ENCODE measurements at regions not wholly inside any gene's neighbourhood (a gene's known extent, or its start where the extent isn't known, plus 50 kb on each side); places are given as distances from the start of the nearest gene placed in this dataset.

- POLR2A ChIA-PET = no interaction called here
- in situ Hi-C loops (cut with HindIII; ENCODE audit: extremely low pct_ligation_motif_present, low pct_unique_long_range_greater_than_20kb) = no loop called here
Observed at GRCh38 chr10:128661404-128662197, 535.4 kb upstream of the MKI67 start.

GRCh38 chr10:128662520-128662919 is 536.3 kb upstream of the MKI67 start:
- in situ Hi-C loops (cut with HindIII; ENCODE audit: extremely low pct_ligation_motif_present, low pct_unique_long_range_greater_than_20kb) = no loop called here
- FAIRE-seq (no peak), ATAC-seq (no peak), DNase-seq (ENCODE audit: low spot score) (no peak)
- ChIA-PET POLR2A (no interaction called here), CTCF (ENCODE audit: low intra/inter-chr PET ratio, low total read pairs) (no interaction called here)
- H3K9ac ChIP-seq (ENCODE audit: insufficient read depth, low read depth, low read length) = no peak overlapping the region
- under 1% methylated on average over 3 of the region's 3 CpGs for WGBS (ENCODE audit: low lambda C conversion rate)
- no peak overlapping the region for H3K4me3 ChIP-seq (replicated peaks in 1 of 3; ENCODE audit: insufficient read depth in 1 of 3, low read depth in 2 of 3, low read length in 3 of 3)
- peaks cover 9% of the 10 kb centered on the region for H3K9me3 ChIP-seq (ENCODE audit: low read length)
- H3K4me1 ChIP-seq (ENCODE audit: insufficient read depth, low read length) = no peaks in the 10 kb centered on the region
- no peaks in the 10 kb centered on the region for H3K36me3 ChIP-seq (replicated peaks in 1 of 2; ENCODE audit: control insufficient read depth in 1 of 2, insufficient read depth in 2 of 2, low read length in 2 of 2)
- H3K27ac ChIP-seq (ENCODE audit: extremely low read length, insufficient read depth, low read length) = no peak overlapping the region
- intact Hi-C loops (cut with micrococcal nuclease; ENCODE audit: unreplicated experiment) = no loop called here
- H3K79me2 ChIP-seq (ENCODE audit: insufficient read depth, low read length) = no peaks in the 10 kb centered on the region
- 0 out of 5 replicates have a peak, but pooled peaks cover 0 to under 1% of the 10 kb centered on the region in 2 experiments for H3K27me3 ChIP-seq (ENCODE audit: control insufficient read depth in 1 of 2, insufficient read depth in 2 of 2, low read length in 2 of 2)
- H2AFZ ChIP-seq (ENCODE audit: low read length) = no peak overlapping the region
- no peaks in the 10 kb centered on the region for H4K20me1 ChIP-seq (ENCODE audit: insufficient read depth, low read length)
- no peak overlapping the region for H3K4me2 ChIP-seq (ENCODE audit: low read depth, low read length)
- BruUV-seq (replicated peaks) = no TSS peak
- no peak for TF ChIP-seq ATF4 (CRISPR knock-in tag; IDR thresholded peaks at IDR 0.05)
- no peak for TF ChIP-seq BATF2 (CRISPR knock-in tag; IDR thresholded peaks at IDR 0.05)
- TF ChIP-seq SALL2 (CRISPR knock-in tag; IDR thresholded peaks at IDR 0.05) = no peak
- TF ChIP-seq RBFOX2 (IDR thresholded peaks at IDR 0.05; ENCODE audit: low read depth, low read length) = no peak
- no peak for TF ChIP-seq ZNF556 (CRISPR knock-in tag; IDR thresholded peaks at IDR 0.05; ENCODE audit: borderline replicate concordance)
- no peak for TF ChIP-seq HNF1A (IDR thresholded peaks at IDR 0.05; ENCODE audit: low read depth)
- no peak for TF ChIP-seq HNF1A (CRISPR knock-in tag; IDR thresholded peaks at IDR 0.05; ENCODE audit: borderline replicate concordance)
- TF ChIP-seq ZFAT (CRISPR knock-in tag; conservative IDR thresholded peaks at IDR 0.05) = no peak

More at GRCh38 chr10:128661404-128662197, 535.4 kb upstream of the MKI67 start:
- Histone ChIP-seq H3K9ac (ENCODE audit: insufficient read depth, low read depth, low read length) (no peak overlapping the region), H3K36me3 (replicated peaks in 1 of 2; ENCODE audit: control insufficient read depth in 1 of 2, insufficient read depth in 2 of 2, low read length in 2 of 2) (no peaks in the 10 kb centered on the region), H3K9me3 (ENCODE audit: low read length) (peaks cover 9% of the 10 kb centered on the region), H3K27ac (ENCODE audit: extremely low read length, insufficient read depth, low read length) (no peak overlapping the region), H3K4me2 (ENCODE audit: low read depth, low read length) (no peak overlapping the region), H3K27me3 (ENCODE audit: control insufficient read depth in 1 of 2, insufficient read depth in 2 of 2, low read length in 2 of 2) (peaks cover 0 to 3% of the 10 kb centered on the region in 2 experiments; a peak in 1 of 5 replicates), H2AFZ (ENCODE audit: low read length) (no peak overlapping the region), H4K20me1 (ENCODE audit: insufficient read depth, low read length) (no peaks in the 10 kb centered on the region), H3K4me3 (replicated peaks in 1 of 3; ENCODE audit: insufficient read depth in 1 of 3, low read depth in 2 of 3, low read length in 3 of 3) (no peak overlapping the region), H3K4me1 (ENCODE audit: insufficient read depth, low read length) (no peaks in the 10 kb centered on the region), H3K79me2 (ENCODE audit: insufficient read depth, low read length) (no peaks in the 10 kb centered on the region)
- intact Hi-C loops (cut with micrococcal nuclease; ENCODE audit: unreplicated experiment) = no loop called here
- FAIRE-seq = no peak
- no peak for TF ChIP-seq IKZF5 (CRISPR knock-in tag; IDR thresholded peaks at IDR 0.05)
- WGBS (ENCODE audit: low lambda C conversion rate) = 2% methylated on average over 7 of the region's 7 CpGs
- ATAC-seq = no peak
- no TSS peak for BruUV-seq (replicated peaks)
- no peak for DNase-seq (ENCODE audit: low spot score)
- CTCF ChIA-PET (ENCODE audit: low intra/inter-chr PET ratio, low total read pairs) = no interaction called here

Measured in HepG2 (cell line).